HG03520 (cell line): ENCODE measurements at regions not wholly inside any gene's neighbourhood (a gene's known extent, or its start where the extent isn't known, plus 50 kb on each side); places are given as distances from the start of the nearest gene placed in this dataset.

Experiments
- ATAC-seq: cut with Tn5 transposase; IDR thresholded peaks from one replicate; pipeline ENCODE4 v1.9.1; 2021; ENCODE audit warnings: mild to moderate bottlenecking, moderate library complexity; ENCODE audit not compliant: unreplicated experiment

DNA sequence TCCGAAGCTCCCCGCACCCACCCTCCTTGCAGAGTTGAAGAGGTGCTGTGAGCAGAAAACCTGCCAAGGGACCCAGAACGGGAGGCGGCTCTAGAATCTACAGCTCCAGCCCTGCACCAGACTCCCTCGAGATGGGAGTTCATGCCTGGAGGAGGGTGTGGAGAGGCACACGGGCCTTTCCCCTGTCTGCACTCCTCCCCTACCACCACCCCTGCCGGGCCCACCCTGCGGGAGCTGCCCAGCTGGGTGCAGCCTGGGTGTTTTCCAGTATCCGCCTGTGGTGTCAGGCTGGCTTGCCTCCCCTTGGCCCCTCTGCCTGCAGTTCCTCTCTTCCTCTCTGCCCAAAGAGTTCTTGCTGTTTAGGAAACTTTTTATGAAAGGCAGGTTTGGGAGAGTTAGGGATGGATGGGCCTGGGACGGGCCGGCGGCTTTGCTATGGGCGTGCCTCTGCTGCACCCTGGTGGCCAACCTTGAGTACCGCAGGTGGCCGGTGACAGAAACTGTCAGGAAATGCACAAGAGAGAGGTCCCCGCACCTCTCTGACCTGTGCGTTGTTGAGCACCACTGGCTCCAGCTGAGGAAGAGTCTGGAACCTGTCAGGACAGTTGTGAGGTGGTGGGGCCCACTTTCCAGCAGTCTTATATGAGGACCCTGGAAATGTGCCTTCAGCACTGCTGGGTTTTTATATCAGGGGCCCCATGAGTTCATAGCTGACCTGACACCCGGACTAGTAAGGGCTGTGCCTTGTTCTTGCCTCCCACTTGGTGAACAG, 354.1 kb downstream of the SEC14L1 start:
- no peak for ATAC-seq

DNA sequence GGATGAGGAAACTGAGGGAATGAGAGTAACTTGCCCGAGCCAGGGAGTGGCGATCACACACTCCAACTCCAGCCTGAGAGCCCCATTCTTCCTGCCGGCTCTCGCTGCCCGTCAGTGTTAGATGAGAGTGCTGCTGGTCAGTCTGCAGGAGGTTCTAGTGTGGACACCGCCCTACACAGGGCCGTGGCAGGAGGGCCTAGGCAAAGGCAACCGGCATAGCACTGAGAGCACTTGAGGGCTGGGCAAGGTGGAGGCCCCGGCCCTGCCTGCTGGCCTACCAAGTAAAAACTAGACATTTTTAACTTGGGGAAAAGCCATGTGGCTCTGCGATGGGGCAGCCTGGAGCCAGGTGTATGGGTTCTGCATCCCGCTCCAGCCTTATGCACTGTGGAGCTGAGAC, 354.8 kb downstream of the SEC14L1 start:
- ATAC-seq: no peak

DNA sequence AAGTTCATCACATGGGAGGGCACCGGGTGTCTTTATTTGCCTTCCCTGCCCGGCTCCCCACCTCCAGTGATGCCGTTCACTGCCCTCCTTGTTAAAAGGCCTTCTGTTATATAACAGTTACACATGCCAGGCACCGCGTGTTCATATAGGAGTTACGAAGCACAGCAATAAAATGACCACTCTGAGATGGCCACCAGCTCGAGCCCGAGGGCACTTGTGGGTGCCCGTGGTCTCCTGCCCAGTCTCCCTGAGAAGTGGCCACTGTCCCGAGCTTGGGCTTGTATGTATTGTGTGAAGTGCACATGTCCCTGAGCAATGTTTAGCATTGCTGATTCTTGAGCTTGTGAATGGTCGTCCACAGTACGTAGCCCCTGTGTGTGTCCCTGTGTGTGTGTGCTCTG, 355.6 kb downstream of the SEC14L1 start:
- ATAC-seq: no peak

DNA sequence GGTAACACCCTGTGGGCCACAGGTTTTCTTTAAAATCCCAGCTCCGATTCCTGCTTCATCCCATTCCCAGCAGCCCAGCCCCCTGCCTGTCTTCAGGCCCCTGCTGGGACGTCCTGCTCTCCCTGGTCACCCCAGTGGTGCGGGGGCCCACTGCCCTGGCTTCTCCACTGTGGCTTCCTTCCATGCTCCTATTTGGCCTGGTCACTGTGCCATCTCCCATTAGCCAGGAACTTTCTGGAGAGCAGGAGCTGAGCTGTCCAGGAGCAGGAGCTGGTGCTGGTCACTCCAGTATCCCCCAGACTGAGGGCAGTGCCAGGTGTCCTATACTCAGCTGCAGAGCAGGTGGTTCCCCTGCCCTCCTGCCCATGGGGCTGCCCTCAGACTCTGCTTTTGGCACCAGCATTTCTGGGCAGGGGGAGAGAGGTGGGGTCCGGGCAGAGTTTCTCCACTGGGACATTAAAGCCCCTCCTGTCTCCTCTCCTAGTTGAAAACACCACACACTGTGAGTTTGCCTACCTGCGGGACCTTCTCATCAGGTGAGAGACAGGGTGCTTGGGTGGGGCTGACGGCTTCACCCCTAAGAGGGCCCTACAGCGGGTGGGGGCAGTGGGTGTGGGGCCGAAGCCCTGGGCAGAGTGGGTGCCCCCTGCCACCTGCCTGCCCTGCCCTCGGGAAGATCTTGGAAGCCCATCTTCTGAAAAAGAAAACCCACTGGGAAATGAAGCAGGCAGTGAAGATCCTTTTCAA, 356.2 kb downstream of the SEC14L1 start:
- no peak for ATAC-seq

DNA sequence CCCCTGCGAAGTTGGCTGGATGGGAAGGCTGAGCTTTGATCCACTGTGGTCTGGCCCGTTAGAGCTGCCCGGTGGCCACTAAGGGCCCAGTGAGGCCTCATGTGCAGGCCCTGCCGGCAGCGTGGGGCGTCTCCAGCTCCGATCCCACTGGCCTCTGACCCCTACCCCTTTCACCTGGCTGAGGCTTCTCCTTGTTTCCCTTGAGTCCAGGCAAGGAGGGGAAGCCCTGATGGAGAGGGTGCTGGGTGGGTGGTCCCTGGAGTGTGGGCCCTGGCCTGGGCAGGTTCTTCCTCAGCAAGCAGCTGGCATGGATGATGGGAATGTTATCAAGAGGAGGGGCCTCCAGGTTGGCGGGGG, 356.8 kb downstream of the SEC14L1 start:
- ATAC-seq: no peak

DNA sequence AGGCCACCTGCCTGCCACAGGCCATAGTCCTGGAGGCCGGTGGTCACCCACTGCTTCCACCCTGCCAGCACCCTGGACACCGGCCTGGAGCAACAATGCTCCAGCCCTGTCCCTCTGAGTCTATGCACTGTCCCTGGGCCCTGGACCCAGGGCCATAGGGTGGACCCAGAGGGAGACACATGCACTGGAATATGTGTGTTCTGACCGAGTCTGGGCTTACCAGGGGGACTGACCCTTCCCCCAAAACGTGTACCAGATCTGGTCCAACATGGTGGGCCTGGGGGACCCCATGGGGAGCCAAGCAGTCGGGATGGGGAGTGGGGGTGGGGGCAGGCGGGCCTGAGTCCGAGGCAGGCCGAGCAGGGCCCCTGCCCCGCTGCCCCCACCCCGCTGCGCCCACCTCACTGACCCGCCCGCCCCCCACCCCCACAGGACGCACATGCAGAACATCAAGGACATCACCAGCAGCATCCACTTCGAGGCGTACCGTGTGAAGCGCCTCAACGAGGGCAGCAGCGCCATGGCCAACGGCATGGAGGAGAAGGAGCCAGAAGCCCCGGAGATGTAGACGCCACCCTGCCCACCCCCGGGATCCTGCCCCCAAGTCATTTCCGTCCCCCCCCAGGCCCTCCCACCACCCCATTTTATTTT, 357.4 kb downstream of the SEC14L1 start:
- ATAC-seq: no peak

DNA sequence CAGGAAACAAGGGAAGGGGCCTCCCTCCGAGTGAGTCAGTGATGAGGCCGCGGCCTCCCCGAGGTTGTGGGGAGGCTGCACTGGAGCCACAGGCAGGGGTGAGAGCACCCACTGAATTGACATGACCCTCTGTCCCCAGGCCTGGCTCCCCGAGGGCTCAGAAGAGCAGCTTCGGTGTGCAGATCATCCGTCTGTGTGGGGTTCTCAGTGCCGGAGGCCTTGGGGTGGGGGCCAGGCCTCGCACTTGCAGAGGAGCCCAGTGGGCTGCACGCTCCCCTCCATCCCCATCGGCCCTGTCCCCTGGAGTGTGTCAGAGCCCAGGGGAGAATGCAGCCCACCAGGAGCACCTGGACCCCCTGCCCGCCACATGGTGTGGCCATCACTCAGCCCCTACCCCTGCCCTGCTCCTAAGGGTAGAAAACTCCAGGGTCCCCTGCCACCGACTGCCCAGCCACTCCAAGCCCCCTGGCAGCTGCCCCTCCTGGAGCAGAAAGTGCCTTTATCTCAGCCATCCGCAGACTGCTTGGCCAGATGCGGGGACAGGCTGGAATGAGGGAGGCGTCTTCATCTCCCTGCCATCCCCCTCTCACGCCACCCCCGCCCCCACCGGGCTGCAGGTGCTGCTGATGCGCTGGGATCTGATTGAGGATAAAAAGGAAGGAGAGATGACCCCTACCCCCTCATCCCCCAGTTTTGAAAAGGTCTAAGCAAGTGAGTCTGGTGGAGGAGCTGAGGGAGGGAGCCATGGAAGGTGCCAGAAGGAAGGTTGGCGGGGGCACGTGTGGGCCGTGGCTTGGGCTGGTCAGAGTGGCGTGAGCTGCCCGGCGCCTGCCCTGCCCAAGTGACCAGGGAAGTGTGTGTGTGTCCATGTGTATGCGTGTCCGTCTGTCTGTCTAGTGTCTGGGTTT, 358.3 kb downstream of the SEC14L1 start:
- ATAC-seq: no peak

DNA sequence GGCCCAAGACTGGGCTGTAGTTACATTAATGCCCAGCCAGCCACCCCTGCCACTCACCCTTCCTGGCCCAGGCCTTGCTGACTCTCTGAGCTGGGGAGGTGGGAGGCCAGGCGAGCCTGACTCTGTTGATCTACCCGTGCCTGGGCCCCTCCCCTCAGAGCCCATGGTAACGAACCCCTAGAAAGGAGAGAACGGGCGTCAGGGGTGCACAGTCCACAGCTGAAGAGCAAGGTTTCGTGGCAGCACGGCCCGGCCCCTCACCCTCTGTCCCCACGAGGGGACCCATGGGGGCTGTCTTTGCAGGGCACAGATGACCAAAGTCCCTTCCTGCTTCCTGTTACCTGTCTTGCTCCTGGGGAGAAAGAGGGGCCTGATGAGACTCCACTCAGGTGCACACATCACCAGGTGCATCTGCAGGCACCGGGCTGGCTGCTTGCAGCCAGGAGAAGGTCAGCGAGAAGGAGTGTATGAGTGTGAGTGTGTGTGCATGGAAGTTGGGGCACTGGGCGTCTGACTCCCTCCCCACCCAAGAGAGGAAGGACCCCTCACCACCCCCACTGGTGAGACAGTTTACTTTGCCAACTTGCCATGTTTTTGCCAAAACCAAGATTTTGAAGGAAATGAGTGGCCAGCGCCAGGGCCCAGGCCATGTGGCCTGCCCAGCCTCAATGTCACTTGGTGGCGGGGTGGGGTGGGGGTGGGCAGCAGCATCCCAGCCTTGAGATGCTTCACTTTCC, 359.1 kb downstream of the SEC14L1 start:
- no peak for ATAC-seq

DNA sequence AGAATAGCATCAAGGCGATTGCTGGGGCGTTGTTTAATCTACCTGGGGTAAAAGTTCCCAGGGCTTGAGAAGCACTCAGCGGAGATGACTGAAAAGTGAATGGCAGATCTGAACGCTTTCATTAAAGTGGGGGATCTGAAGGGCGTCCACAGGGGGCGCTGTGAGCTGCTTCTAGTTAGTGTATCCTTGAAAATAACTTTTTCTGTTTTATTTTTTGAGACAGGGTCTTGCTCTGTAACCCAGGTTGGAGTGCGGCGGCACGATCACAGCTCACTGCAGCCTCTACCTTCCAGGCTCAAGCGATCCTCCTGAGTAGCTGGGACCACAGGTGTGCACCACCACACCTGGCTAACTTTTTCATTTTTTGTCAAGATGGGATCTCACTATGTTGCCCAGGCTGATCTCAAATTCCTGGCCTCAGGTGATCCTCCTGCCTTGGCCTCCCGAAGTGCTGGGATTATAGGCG, 360.4 kb downstream of the SEC14L1 start:
- ATAC-seq: no peak

DNA sequence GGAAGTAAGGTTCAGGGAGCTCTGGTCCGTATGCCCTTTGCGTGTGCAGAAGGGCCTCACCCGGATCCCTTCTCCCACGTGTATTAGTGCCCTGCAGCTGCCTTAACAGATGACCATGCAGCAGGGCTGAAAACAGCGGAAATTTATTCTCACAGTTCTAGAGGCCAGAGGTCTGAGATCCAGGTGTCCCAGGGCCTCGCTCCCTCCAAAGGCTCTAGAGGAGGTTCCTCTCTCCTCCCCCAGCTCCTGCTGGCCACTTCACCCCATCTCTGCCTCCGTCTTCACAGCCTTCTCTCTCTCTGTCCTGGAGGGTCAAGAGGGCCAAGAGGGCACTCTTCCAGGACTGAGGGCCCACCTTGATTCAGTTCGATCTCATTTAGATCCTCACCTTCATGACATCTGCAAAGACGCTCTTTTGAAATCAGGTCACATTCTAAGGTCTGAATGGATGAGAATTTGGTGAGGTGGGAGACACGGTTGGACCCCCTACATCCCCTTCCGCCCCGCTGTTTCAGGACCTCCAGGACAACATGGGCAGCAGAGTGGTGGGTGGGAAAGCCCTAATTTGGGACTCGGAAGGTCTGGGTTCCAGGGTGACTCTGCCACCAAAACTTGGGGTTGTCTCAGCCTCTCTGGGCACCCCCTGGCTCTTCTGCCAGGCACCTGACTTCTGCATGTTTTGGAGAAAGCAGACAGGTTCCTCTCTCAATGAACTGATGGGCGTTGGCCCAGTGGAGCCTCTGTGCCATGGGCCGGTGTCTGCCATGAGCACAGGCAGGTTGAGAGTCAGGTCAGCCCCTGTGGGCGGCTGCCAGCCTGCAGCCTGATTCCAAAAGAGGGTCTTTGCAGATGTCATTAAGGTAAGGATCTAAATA, 361.2 kb downstream of the SEC14L1 start:
- ATAC-seq: no peak

DNA sequence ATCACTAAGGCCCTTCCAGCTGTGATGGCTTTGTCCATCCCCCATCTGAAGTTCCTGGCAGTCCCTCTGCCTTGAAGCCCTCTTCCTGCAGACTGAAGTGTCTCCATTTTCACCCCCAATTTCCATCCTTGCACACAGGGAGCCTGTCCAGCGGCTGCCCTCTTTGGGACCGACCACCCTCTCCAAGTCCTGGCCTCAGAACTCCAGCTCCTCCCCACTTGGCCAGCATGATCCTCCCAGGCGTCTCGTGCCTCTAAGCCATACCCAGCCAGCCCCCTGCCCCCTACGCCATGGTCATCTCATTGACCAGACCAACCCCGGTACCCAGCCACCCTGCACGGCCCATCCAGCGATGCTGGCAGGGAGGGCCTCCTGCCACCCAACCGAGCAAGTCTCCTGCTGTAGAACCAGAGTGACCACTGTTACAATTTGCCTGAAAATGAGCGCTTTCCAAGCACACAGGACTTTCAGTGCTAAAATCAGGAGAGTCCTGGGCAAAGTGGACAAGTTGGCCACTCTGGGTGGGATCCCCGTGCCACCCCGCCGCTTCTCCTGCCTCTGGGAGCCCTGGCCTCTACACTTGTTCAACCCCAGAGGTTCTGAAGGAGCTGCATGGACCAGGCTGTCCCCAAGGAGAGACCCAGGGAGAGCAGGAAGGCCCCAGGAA, 362.0 kb downstream of the SEC14L1 start:
- no peak for ATAC-seq

DNA sequence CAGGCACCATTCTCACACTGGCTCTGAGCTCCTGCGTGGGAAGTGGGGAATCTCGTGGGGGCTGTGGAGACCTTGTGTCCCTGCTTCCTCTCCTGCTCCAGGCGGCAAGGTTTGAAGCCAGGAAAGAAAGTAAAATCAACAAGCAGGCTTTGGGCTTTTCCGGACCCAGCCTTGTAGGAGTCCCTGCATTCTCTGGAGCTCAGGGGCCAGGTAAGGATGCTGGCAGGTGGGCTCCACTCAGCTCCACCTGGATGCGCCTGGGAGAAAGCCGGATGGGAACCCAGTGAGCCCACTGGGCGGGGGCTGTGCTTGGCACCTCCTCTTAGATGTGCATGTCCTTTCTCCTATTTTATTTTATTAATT, 362.5 kb downstream of the SEC14L1 start:
- ATAC-seq: no peak

DNA sequence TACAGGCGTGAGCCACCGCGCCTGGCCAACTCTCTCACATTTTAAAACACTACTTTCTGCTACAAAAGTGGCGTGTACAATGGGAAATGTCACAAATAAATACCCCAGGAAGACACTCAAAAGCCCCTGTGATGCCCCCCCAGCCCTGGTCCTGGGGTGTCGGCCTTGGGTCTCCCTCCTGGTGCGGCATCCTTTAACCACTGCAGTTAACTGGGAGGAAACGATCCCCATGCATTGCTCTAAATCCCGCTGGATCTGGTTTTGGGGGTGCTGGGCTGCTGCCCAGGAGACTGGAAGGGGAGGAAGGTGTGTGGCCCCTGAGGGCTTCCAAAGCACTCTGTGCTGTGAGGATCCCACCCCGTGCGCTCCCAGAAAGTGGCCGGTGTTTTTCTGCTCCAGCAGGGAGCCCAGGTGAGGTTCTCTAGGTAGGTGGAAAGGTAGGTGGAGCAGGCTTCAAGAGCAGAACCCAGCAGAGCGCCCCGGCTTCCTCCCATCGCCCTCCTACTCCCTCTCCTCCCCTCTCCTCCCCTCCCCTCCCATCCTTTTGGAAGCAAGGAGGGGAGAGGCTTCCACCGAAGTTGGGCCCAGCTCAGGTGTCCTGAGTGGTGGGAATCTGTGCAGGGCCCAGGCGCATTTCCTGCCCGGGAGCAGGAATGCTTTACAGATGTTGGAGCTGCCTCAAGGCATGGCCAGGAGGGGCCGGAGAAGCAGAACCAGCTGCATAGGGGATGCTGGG, 363.3 kb downstream of the SEC14L1 start:
- no peak for ATAC-seq

DNA sequence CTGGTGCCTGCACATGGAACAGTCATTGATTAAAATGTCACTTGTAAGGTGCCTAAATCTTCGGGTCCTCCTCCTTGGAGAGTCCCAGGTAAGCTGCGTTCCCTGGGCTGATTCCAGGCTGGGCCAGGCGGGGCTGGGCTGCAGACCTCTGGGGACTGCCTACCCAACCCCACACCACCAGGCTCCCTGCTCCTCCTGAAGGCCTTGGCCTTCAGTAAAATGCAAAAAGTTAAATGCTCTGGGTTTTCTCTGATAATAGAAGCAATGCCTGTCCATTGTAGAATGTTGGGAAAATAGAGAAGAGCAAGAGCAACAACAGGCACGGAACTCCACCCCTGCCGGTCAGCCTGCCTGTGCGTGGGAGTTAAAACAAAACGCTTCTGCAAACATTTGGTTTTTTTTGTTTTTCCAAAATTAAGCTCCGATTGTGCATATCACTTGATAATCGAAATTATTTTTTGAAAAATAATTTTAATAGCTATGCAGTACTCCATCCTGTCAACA, 363.9 kb downstream of the SEC14L1 start:
- no peak for ATAC-seq

DNA sequence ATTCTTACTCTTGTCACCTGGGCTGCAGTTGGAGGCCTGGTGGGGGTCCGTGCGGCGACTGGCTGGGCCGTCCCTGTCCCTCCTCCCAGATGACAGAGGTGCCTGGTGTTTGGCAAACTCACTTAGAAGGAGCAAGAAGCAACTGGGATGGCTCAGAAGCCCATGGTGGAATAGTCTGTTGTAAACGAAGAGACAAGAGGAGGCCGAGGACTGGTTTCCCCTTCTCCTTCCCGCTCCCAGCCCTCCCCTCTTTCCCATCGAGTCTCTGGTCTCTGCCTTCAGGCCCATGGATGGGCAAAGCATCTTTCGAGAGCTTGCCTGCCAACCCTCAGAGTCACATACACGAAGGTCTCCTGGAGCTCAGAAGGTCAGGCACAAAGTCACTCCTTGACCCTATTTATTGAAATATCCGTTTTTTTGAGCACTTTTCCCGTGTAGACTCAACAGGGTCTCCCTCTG, 364.4 kb downstream of the SEC14L1 start:
- ATAC-seq: no peak

DNA sequence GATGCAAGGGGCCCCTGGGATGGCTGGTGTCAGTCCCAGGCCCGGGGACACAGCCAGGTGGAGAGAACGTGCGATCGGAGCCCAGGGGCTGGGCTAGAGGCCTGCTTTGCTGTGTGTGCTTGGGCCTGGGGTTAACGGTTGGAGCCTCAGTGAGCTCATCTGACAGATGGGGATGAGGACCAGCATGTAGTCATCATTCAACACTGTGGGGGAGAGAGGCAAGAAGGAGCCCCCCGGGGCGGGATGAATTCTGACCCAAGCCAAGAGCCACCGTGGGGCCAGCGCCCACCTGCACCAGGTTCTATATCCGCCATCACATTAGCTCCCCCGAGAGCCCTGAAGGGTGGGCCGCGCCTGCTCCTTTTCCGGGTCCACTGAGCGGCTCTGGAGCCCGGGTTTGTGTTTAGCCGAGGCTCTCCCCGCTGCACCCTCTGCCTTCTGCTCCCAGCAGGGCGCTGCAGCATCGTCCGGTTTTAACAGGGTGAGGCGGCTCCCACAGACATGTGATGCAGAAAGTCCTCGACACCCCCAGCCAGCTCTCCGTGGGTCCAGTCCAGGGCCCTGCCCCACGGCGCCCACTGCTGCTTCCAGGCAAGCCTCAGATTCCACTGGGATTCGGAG, 365.7 kb downstream of the SEC14L1 start:
- no peak for ATAC-seq

DNA sequence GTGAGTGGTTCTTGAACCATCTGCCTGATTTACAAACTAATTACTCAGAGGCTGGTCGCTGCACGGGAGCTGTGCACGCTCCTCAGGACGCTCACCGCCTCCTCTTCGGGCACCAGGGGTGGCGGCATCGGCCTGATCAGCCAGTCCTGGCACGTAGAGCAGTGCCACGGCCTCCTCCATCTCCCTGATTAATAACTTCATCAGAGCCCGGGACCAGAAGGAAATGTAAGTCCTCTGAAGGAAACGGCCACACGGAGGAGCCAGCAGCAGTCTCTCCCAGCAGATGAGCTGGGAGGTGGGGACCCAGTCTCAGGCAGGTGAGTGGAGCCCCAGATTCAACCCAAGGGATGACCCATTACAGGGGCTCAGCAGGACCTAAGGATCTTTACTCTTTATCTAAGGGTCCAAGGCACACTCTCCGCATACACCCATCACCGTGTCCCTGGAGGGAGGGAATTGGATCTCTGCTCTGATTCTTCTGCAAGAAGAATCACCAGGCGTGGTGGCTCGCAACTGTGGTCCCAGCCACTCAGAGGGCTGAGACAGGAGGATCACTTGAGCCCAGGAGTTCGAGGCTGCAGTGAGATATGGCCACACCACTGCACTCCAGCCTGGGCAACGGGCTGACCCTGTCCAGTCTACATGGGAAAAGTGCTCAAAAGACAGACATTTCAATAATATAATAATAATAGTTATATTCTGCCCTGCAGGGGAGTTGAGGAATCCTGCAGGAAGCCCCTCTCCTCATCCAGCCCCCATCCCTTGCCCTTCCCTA, 366.5 kb downstream of the SEC14L1 start:
- no peak for ATAC-seq
